ENCODE measurements at regions not wholly inside any gene's neighbourhood (a gene's known extent, or its start where the extent isn't known, plus 50 kb on each side); places are given as distances from the start of the nearest gene placed in this dataset.

DNA sequence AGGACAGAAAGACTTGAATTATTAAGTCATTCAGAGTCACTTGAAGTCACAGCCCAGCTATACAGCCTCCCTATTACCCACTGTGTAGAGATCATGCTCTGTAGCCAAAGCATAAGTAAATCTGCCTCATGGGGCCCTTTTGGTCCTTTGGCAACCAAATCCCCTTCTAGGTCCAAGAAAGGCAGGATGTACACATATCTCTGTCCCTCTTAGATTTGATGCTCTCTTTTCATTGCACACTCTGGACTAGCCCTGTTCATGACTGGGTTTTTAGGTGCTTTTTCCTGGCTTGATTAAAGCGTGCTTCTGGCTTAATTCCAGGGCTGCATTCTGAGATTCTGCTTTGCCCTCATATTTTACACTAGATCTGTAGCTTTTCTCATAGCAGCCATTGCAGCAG lies 296.8 kb downstream of the TENT5A start:
- no peak for TF ChIP-seq TAF1 (IDR thresholded peaks at IDR 0.05; ENCODE audit: low read depth)
- TF ChIP-seq EZH2 (IDR thresholded peaks at IDR 0.05; ENCODE audit: borderline replicate concordance, insufficient read depth, low read length, poor library complexity, severe bottlenecking): no peak
- TF ChIP-seq, protein P1, sequence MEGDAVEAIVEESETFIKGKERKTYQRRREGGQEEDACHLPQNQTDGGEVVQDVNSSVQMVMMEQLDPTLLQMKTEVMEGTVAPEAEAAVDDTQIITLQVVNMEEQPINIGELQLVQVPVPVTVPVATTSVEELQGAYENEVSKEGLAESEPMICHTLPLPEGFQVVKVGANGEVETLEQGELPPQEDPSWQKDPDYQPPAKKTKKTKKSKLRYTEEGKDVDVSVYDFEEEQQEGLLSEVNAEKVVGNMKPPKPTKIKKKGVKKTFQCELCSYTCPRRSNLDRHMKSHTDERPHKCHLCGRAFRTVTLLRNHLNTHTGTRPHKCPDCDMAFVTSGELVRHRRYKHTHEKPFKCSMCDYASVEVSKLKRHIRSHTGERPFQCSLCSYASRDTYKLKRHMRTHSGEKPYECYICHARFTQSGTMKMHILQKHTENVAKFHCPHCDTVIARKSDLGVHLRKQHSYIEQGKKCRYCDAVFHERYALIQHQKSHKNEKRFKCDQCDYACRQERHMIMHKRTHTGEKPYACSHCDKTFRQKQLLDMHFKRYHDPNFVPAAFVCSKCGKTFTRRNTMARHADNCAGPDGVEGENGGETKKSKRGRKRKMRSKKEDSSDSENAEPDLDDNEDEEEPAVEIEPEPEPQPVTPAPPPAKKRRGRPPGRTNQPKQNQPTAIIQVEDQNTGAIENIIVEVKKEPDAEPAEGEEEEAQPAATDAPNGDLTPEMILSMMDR (IDR thresholded peaks at IDR 0.05; ENCODE audit: poor library complexity, severe bottlenecking): no peak
